Thoracic aorta (tissue), 2 donors: ENCODE measurements at regions not wholly inside any gene's neighbourhood (a gene's known extent, or its start where the extent isn't known, plus 50 kb on each side); places are given as distances from the start of the nearest gene placed in this dataset.

Experiments used
- ATAC-seq: fragments of 150-250 bp; one replicate; pipeline ENCODE4 v1.8.0; 2017; ENCODE audit warnings: low read depth; ENCODE audit not compliant: insufficient number of reproducible peaks, low FRiP score
- DNase-seq: peaks from one replicate; pipeline ENCODE4 v3.0.0-alpha.2; 2020; ENCODE audit warnings: low spot score
- H3K27ac ChIP-seq, 2 donors: fragments of 200-600 bp; sonication (generic); 1 replicate in 1 of 2; 2 replicates in 1 of 2; pipeline ENCODE4 v1.5.1; 2016; ENCODE audit warnings: mild to moderate bottlenecking in 2 of 2, moderate library complexity in 2 of 2
- H3K27me3 ChIP-seq: fragments of 200-600 bp; sonication (generic); replicated peaks from 2 replicates; pipeline ENCODE4 v1.6.0; 2016; ENCODE audit warnings: mild to moderate bottlenecking; ENCODE audit not compliant: insufficient read depth
- H3K36me3 ChIP-seq: fragments of 200-600 bp; sonication (generic); one replicate; pipeline ENCODE4 v1.5.1; 2016
- H3K4me1 ChIP-seq, 2 donors: fragments of 200-600 bp; sonication (generic); 1 replicate in 1 of 2; 2 replicates in 1 of 2; pipeline versions ENCODE4 v1.5.1 to v1.6.0; 2016; ENCODE audit warnings: low read depth in 2 of 2, mild to moderate bottlenecking in 1 of 2; ENCODE audit not compliant: control insufficient read depth in 1 of 2
- H3K4me3 ChIP-seq: fragments of 200-600 bp; sonication (generic); 2 replicates; pipeline ENCODE4 v1.5.1; 2016; ENCODE audit warnings: mild to moderate bottlenecking
- H3K9me3 ChIP-seq: fragments of 200-600 bp; sonication (generic); 2 replicates; pipeline ENCODE4 v1.5.1; 2016
- TF ChIP-seq, protein P1 (sequence below): fragments of 200-600 bp; sonication (generic); IDR thresholded peaks from one replicate; pipeline ENCODE4 v1.5.1; 2019; ENCODE audit warnings: antibody characterized with exemption

DNA sequence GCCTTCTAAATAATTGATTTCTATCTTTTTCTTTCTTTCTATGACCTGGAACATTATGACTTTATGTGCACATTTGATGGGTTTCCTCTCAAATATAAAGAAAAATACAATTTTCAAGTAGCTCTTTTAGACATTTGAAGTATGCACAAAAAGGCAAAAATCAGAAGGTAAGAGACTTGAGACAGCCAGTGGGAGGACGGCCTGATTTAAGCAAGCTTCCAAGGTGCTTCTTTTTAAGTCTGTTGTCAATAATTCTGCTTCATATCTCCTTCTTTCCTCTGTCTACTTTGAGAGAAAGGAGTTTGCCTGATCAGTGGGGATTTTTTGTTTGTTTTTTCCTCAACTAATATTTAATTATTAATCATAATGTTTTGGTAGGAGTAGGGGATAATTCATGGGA, 188.2 kb upstream of the ARHGAP20 start:
- H3K27ac ChIP-seq: no peak overlapping the region
- DNase-seq (no peak), ATAC-seq (no peak)
- no peak overlapping the region for H3K4me3 ChIP-seq
- no peaks in the 10 kb centered on the region for H3K27me3 ChIP-seq
- TF ChIP-seq, protein P1, sequence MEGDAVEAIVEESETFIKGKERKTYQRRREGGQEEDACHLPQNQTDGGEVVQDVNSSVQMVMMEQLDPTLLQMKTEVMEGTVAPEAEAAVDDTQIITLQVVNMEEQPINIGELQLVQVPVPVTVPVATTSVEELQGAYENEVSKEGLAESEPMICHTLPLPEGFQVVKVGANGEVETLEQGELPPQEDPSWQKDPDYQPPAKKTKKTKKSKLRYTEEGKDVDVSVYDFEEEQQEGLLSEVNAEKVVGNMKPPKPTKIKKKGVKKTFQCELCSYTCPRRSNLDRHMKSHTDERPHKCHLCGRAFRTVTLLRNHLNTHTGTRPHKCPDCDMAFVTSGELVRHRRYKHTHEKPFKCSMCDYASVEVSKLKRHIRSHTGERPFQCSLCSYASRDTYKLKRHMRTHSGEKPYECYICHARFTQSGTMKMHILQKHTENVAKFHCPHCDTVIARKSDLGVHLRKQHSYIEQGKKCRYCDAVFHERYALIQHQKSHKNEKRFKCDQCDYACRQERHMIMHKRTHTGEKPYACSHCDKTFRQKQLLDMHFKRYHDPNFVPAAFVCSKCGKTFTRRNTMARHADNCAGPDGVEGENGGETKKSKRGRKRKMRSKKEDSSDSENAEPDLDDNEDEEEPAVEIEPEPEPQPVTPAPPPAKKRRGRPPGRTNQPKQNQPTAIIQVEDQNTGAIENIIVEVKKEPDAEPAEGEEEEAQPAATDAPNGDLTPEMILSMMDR: no peak
- no peaks in the 10 kb centered on the region for H3K4me1 ChIP-seq
- H3K36me3 ChIP-seq: no peaks in the 10 kb centered on the region
- H3K9me3 ChIP-seq: no peaks in the 10 kb centered on the region

DNA sequence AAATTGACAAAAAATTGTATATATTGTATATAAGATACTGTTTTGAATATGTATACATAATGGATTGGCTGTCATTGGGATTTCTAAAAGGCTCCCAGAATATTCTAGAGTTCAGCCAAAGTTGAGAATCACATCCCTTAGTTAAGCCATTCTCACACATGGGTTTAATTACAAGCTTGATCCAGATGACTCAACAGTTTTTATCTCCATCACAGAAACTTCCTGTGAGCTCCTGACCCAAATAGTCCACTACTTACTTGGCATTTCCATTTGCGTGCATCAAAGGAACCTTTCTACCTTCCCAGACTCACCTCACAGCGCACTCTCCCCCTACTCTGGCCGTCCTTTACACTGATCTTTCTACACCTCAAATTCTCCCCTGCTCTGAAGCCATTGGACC, 184.8 kb upstream of the ARHGAP20 start:
- TF ChIP-seq, protein P1: no peak

DNA sequence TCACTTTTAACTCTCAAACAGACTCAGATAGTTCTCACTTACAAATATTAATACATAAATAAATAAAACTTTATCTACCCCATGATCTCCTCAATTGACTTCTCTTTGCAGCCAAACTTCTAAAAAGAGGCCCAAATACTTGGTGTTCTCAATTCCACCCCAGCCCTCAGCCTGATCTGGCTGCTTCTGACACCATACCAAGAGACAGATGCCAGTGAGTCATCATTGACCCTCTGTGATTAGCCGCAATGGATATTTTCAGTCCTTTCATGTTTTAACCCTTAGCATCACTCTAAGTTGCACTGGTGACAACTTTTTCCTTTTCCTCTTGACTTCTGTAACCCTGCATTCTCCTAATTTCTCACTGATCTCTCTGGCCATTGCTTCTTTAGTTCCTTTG, 184.1 kb upstream of the ARHGAP20 start:
- ATAC-seq: no peak
- no peaks in the 10 kb centered on the region for H3K9me3 ChIP-seq

More for the DNA sequence above, 184.8 kb upstream of the ARHGAP20 start:
- H3K4me3 ChIP-seq: no peak overlapping the region
- no peaks in the 10 kb centered on the region for H3K27me3 ChIP-seq
- ATAC-seq: no peak
- H3K36me3 ChIP-seq: no peaks in the 10 kb centered on the region
- no peak overlapping the region for H3K27ac ChIP-seq
- DNase-seq: no peak
- no peaks in the 10 kb centered on the region for H3K4me1 ChIP-seq
- H3K9me3 ChIP-seq: no peaks in the 10 kb centered on the region

DNA sequence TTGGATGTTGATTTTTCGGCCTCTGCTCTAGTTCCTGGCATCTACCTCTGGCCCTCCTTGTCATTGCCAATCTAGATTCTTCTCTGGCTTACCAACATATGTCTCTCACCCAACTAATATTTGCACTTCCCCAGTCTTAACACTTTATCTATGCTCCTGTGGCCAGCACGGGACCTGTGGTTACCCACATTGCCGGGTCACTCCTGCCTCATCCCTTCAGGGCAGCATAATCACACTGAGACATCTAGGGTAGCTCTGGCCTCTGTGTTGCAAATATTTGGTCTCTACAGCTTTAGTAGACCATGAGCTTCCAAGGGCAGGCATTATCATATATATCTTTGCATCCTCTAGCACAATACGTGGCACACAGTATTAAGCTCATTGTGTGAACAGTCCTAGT, 182.0 kb upstream of the ARHGAP20 start:
- no peaks in the 10 kb centered on the region for H3K4me1 ChIP-seq
- no peaks in the 10 kb centered on the region for H3K27me3 ChIP-seq
- TF ChIP-seq, protein P1: no peak
- no peaks in the 10 kb centered on the region for H3K36me3 ChIP-seq
- H3K27ac ChIP-seq: no peak overlapping the region
- DNase-seq (no peak), ATAC-seq (no peak)
- H3K4me3 ChIP-seq: no peak overlapping the region
- no peaks in the 10 kb centered on the region for H3K9me3 ChIP-seq

More for the DNA sequence above, 184.1 kb upstream of the ARHGAP20 start:
- no peak for DNase-seq
- H3K27me3 ChIP-seq: no peaks in the 10 kb centered on the region
- H3K36me3 ChIP-seq: no peaks in the 10 kb centered on the region
- no peak overlapping the region for H3K27ac ChIP-seq
- TF ChIP-seq, protein P1: no peak
- no peaks in the 10 kb centered on the region for H3K4me1 ChIP-seq
- no peak overlapping the region for H3K4me3 ChIP-seq

DNA sequence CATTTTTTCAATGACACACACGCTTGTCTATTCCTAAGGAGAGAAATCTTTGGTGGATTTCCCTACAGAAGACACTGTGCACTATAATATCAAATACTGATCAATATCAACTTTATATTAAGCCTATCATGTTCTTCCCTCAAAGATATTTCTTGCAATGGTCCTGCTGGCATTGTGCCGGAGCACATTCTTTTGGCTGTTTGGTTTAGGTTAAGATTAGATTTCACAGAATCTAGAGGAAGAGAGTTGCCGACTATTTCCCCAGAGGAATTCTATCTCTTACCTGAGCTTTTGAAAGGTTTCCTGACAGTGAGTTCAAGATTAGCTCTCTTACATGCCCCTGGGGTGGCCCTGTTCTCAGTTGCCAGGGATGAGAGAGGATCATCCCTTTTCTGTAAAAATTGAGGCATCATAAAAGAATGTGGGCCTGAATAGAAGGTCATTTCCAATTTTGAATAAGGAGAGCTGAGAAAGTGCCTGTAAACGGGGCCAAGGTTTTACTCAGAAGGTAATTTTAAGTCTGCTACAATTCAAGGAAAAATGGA, 180.6 kb upstream of the ARHGAP20 start:
- no peaks in the 10 kb centered on the region for H3K36me3 ChIP-seq
- ATAC-seq (no peak), DNase-seq (no peak)
- H3K4me1 ChIP-seq: no peaks in the 10 kb centered on the region
- TF ChIP-seq, protein P1: no peak
- H3K27ac ChIP-seq: no peak overlapping the region
- H3K4me3 ChIP-seq: no peak overlapping the region
- H3K9me3 ChIP-seq: no peaks in the 10 kb centered on the region
- no peaks in the 10 kb centered on the region for H3K27me3 ChIP-seq
